ENCODE measurements at regions not wholly inside any gene's neighbourhood (a gene's known extent, or its start where the extent isn't known, plus 50 kb on each side); places are given as distances from the start of the nearest gene placed in this dataset.

GRCh38 chrX:15142084-15142715 is 127.7 kb downstream of the ASB9 start:
- FAIRE-seq = no peak
- no TSS peak for BruUV-seq (replicated peaks)
- intact Hi-C loops (cut with micrococcal nuclease) = loop anchor here (2.0 kb wide), 1 partner anchor 1099 kb away; no protein-coding TSS in a partner anchor
- Histone ChIP-seq H3K27me3 (ENCODE audit: control insufficient read depth in 2 of 2, insufficient read depth in 2 of 2, low read length in 2 of 2) (no peaks in the 10 kb centered on the region), H3K4me2 (ENCODE audit: insufficient read depth, low read length) (no peak overlapping the region), H3K79me2 (ENCODE audit: control insufficient read depth, insufficient read depth, low read length) (no peaks in the 10 kb centered on the region), H3K9ac (ENCODE audit: insufficient read depth in 1 of 2, low read depth in 2 of 2, low read length in 2 of 2) (no peak overlapping the region), H4K20me1 (replicated peaks; ENCODE audit: control insufficient read depth, insufficient read depth, low read length) (no peaks in the 10 kb centered on the region), H2AFZ (ENCODE audit: low read depth, low read length) (no peak overlapping the region), H3K36me3 (ENCODE audit: control insufficient read depth, insufficient read depth, low read length) (no peaks in the 10 kb centered on the region), H3K9me1 (ENCODE audit: control insufficient read depth, insufficient read depth, low read length) (no peaks in the 10 kb centered on the region), H3K4me1 (replicated peaks in 1 of 2; ENCODE audit: control insufficient read depth in 2 of 2, insufficient read depth in 2 of 2, low read length in 2 of 2) (no peaks in the 10 kb centered on the region), H3K27ac (ENCODE audit: extremely low read depth, low read depth, low read length) (no peak overlapping the region), H3K9me3 (replicated peaks; ENCODE audit: control insufficient read depth, insufficient read depth, low read depth, low read length) (no peaks in the 10 kb centered on the region), H3K4me3 (no peak overlapping the region)
- WGBS (ENCODE audit: insufficient coverage, low coverage, missing lambda C conversion rate) = 0% methylated on average over 8 of the region's 8 CpGs
- in situ Hi-C loops (cut with MboI) = no loop called here
- ChIA-PET CTCF (ENCODE audit: low intra/inter-chr PET ratio) (no interaction called here), POLR2A (no interaction called here)
- DNase-seq (ENCODE audit: extremely low read depth in 1 of 4, low spot score in 3 of 4) = no peak
- ATAC-seq = no peak
- TF ChIP-seq CHD1 (IDR thresholded peaks at IDR 0.05; ENCODE audit: low read length) (no peak), MEF2A (IDR thresholded peaks at IDR 0.05; ENCODE audit: control insufficient read depth, low read depth, low read length) (no peak), ZEB2 (IDR thresholded peaks at IDR 0.05) (no peak), STAT6 (CRISPR knock-in tag; IDR thresholded peaks at IDR 0.05) (no peak), ELF4 (CRISPR knock-in tag; IDR thresholded peaks at IDR 0.05) (no peak), CLOCK (CRISPR knock-in tag; IDR thresholded peaks at IDR 0.05; ENCODE audit: borderline replicate concordance) (no peak), POU5F1 (IDR thresholded peaks at IDR 0.05; ENCODE audit: borderline replicate concordance, low read depth, low read length, partially characterized antibody) (no peak), PML (IDR thresholded peaks at IDR 0.05; ENCODE audit: low read length) (no peak), HOMEZ (CRISPR knock-in tag; IDR thresholded peaks at IDR 0.05) (no peak), FOS (IDR thresholded peaks at IDR 0.05; ENCODE audit: extremely low read depth, insufficient read length) (no peak), EGR1 (conservative IDR thresholded peaks at IDR 0.05) (no peak), ELF2 (CRISPR knock-in tag; IDR thresholded peaks at IDR 0.05) (no peak), ZNF551 (CRISPR knock-in tag; IDR thresholded peaks at IDR 0.05) (no peak), RB1 (IDR thresholded peaks at IDR 0.05; ENCODE audit: low read depth) (no peak), PYGO2 (tag; IDR thresholded peaks at IDR 0.05) (no peak)
- TF ChIP-seq, protein P1, sequence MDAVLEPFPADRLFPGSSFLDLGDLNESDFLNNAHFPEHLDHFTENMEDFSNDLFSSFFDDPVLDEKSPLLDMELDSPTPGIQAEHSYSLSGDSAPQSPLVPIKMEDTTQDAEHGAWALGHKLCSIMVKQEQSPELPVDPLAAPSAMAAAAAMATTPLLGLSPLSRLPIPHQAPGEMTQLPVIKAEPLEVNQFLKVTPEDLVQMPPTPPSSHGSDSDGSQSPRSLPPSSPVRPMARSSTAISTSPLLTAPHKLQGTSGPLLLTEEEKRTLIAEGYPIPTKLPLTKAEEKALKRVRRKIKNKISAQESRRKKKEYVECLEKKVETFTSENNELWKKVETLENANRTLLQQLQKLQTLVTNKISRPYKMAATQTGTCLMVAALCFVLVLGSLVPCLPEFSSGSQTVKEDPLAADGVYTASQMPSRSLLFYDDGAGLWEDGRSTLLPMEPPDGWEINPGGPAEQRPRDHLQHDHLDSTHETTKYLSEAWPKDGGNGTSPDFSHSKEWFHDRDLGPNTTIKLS (IDR thresholded peaks at IDR 0.05; ENCODE audit: borderline replicate concordance, low read depth) = no peak

All from K562 (cell line).